GM12873 (cell line): ENCODE measurements at regions not wholly inside any gene's neighbourhood (a gene's known extent, or its start where the extent isn't known, plus 50 kb on each side); places are given as distances from the start of the nearest gene placed in this dataset.

Experiments
- TF ChIP-seq, protein P1 (sequence below): IDR thresholded peaks from 2 replicates; pipeline ENCODE4 v1.5.1; 2012; ENCODE audit warnings: low read depth, mild to moderate bottlenecking, moderate library complexity, low read length, control low read depth; ENCODE audit not compliant: insufficient read depth; ENCODE audit errors: missing control alignments

DNA sequence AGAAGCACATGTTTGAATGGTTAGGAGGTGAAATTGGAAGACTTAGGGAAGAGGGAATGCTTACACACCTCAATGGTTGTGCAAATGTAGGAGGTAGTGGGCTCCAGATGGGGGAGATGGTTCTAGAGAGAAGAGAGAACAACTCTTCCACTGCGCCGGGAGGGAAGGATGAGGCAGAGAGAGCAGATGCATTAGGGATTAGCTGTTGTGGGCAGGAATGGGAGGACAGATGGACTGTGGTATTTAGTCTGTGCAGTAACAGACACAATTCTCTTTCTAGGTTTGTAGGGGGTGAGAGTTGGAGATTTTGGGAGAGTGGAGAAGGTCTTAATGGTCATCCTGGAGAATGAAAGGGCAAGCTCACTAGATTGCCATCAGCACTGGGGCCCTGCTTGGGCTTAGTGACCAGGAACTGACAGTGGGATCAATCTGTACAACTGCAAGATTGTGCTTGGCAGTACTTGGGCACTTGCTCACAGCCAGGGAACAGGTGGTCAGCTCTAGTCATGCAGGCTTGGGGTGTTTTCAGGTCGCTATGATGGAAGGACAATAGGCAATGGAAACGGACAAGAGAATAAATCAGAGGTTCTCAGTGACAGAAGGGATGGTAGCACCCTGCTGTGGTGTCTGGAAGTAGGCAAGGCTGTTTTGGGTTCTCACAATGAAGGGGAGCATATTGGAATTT, 182.0 kb upstream of the MYLIP start:
- TF ChIP-seq, protein P1, sequence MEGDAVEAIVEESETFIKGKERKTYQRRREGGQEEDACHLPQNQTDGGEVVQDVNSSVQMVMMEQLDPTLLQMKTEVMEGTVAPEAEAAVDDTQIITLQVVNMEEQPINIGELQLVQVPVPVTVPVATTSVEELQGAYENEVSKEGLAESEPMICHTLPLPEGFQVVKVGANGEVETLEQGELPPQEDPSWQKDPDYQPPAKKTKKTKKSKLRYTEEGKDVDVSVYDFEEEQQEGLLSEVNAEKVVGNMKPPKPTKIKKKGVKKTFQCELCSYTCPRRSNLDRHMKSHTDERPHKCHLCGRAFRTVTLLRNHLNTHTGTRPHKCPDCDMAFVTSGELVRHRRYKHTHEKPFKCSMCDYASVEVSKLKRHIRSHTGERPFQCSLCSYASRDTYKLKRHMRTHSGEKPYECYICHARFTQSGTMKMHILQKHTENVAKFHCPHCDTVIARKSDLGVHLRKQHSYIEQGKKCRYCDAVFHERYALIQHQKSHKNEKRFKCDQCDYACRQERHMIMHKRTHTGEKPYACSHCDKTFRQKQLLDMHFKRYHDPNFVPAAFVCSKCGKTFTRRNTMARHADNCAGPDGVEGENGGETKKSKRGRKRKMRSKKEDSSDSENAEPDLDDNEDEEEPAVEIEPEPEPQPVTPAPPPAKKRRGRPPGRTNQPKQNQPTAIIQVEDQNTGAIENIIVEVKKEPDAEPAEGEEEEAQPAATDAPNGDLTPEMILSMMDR, result no peak

- TF ChIP-seq, protein P1, result no peak
These were observed 183.2 kb upstream of the MYLIP start for GRCh38 chr6:15945593-15946159.

DNA sequence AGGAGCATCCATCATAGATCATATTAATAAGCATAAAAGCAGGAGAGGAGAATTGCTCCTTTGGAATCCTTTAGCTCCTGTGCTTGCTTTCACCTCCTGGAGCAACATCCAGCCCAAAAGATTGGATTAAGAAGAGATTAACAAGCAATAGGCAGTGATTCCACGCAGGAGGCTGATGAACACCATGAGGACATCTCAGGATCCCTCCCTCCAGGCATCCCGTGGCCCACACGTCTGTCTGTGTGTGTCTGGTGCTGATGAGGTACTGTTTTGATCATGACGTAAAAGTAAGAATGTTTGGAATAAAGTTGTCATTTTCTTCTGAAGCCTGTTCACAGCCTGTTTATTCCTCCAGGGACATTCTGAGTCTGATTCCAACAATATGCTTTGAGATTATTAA, 185.5 kb upstream of the MYLIP start:
- TF ChIP-seq, protein P1, result no peak

DNA sequence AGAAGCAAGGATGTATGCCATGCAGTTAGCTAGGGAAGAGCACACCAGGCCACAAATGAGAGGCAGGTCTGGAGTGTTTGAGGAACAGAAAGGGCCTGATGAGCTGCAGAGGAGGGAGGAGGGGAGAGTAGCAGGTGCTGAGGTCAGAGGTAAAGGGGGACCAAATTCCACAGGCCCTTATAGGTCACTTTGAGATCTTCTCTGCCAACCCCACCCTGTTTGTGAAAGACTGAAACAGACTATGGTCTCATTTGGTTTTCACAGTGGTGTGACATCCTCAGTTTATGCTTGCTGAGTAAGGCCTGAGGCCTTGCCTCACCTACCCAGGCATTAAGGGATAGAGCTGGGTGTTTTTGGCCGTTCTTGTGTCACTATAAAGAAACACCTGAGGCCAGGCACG, 187.7 kb upstream of the MYLIP start:
- TF ChIP-seq, protein P1, result no peak

DNA sequence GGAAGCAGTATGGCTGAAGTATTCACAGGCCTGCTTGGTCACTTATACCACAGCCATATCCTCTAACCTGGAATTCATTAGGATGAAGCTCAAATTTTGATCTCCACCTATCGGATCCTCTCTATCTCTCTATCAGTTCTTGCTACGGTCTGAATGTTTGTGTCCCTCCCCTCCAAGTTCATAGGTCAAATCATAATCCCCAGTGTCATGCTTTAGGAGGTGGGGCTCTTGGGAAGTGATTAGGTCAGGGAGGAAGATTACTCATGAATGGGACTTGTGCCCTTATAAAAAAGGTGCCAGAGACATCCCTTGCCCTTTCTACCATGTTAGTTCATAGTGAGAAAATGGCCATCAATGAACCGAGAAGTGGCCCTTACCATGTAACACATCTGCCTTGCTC, 190.8 kb upstream of the MYLIP start:
- TF ChIP-seq, protein P1, result no peak

DNA sequence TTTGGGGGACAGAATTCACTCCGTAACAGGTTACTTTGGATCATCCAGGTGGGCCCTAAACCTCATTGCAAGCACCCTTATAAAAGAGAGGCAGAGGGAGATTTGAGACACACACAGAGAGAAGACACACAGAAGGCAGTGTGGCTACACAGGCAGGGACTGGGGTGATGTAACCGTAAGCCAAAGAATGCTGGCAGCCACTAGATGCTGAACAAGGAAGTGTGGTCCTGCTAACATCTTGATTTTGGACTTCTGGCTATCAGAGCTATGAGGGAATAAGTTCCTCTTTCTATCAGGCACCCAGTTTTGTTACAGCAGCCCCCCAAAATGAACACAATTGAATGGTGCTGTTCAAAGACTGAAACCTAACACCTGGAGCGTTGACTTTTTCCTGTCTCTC, 191.3 kb upstream of the MYLIP start:
- TF ChIP-seq, protein P1, result no peak

DNA sequence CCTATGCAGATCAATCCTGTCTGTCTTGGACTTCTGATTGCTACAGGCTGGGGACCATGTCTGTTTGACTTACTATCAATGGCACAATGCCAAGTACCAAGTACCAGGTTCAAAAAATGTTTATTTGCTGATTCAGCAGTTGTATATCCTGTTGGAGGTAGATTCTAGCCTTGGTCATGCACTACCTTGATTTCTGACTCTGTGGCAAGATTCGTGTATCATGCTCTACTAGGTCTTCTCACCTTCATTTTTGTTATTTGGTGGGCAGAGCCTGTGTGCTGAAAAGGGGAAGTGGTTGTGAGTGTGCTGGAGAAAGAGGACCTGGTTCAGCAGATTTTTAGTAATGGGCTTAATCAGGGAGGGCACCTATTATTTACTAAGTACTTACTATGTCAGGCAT, 192.4 kb upstream of the MYLIP start:
- TF ChIP-seq, protein P1, result no peak

DNA sequence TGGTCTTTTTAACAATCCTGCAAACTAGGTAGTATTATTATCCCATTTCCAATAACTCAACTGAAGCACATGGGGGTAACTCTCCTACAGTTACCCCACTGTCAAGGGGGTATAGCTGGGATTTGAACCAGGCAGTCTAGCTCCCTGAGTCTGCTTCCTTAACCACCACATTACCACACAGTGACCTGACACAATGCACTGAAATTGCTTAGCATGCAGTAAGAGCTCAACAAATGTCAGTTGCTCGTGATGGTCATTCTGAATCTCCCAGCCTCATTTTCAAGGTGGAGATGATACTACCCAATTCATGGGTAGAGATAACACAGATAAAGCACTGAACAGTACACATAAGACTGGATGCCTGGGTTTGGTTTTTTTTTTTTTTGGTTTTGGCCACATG, 193.2 kb upstream of the MYLIP start:
- TF ChIP-seq, protein P1, result no peak
